ENCODE measurements at regions not wholly inside any gene's neighbourhood (a gene's known extent, or its start where the extent isn't known, plus 50 kb on each side); places are given as distances from the start of the nearest gene placed in this dataset.
"Not testable (repeated sequence)": the region's sequence is repeated elsewhere in the genome, so short reads cannot be mapped to it uniquely, and the experiment has no call there.

GRCh38 chr5:136455409-136455808, 90.1 kb upstream of the TRPC7 start:
- no peaks in the 10 kb centered on the region for H3K27me3 Mint-ChIP-seq (ENCODE audit: low read depth)
- DNase-seq: no peak
- CTCF ChIA-PET: no interaction called here
- no peak overlapping the region for H3K27ac Mint-ChIP-seq
- intact Hi-C loops (cut with micrococcal nuclease): no loop called here
- H3K4me1 Mint-ChIP-seq (ENCODE audit: low read depth): no peaks in the 10 kb centered on the region
- H3K36me3 Mint-ChIP-seq (ENCODE audit: low read depth): no peaks in the 10 kb centered on the region
- no peak overlapping the region for H3K4me3 Mint-ChIP-seq
- H3K9me3 Mint-ChIP-seq: peaks cover 3% of the 10 kb centered on the region

GRCh38 chr5:136453986-136454758, 88.8 kb upstream of the TRPC7 start:
- intact Hi-C loops (cut with micrococcal nuclease): no loop called here
- Mint-ChIP-seq H3K9me3 (peaks cover 3% of the 10 kb centered on the region), H3K27me3 (ENCODE audit: low read depth) (no peaks in the 10 kb centered on the region), H3K27ac (no peak overlapping the region), H3K4me1 (ENCODE audit: low read depth) (no peaks in the 10 kb centered on the region), H3K4me3 (no peak overlapping the region), H3K36me3 (ENCODE audit: low read depth) (no peaks in the 10 kb centered on the region)
- CTCF ChIA-PET: no interaction called here
- DNase-seq: no peak

- peaks cover 3% of the 10 kb centered on the region for H3K9me3 Mint-ChIP-seq
- intact Hi-C loops (cut with micrococcal nuclease): no loop called here
- CTCF ChIA-PET: no interaction called here
- no peak overlapping the region for H3K4me3 Mint-ChIP-seq
- H3K27ac Mint-ChIP-seq: no peak overlapping the region
- H3K27me3 Mint-ChIP-seq (ENCODE audit: low read depth): no peaks in the 10 kb centered on the region
- no peaks in the 10 kb centered on the region for H3K36me3 Mint-ChIP-seq (ENCODE audit: low read depth)
- no peak for DNase-seq
- no peaks in the 10 kb centered on the region for H3K4me1 Mint-ChIP-seq (ENCODE audit: low read depth)
Measured at GRCh38 chr5:136453199-136453598, 87.9 kb upstream of the TRPC7 start.

GRCh38 chr5:136447576-136447975, 82.2 kb upstream of the TRPC7 start:
- H3K27ac Mint-ChIP-seq; H3K27me3 Mint-ChIP-seq (ENCODE audit: low read depth); H3K9me3 Mint-ChIP-seq; DNase-seq; H3K36me3 Mint-ChIP-seq (ENCODE audit: low read depth); CTCF ChIA-PET; H3K4me3 Mint-ChIP-seq; intact Hi-C loops (cut with micrococcal nuclease); H3K4me1 Mint-ChIP-seq (ENCODE audit: low read depth): not testable (repeated sequence)

GRCh38 chr5:136446565-136446964, 81.2 kb upstream of the TRPC7 start:
- H3K36me3 Mint-ChIP-seq (ENCODE audit: low read depth): no peaks in the 10 kb centered on the region
- no peak overlapping the region for H3K4me3 Mint-ChIP-seq
- DNase-seq: no peak
- H3K27me3 Mint-ChIP-seq (ENCODE audit: low read depth): peaks cover 2% of the 10 kb centered on the region
- H3K27ac Mint-ChIP-seq: no peak overlapping the region
- intact Hi-C loops (cut with micrococcal nuclease): no loop called here
- H3K9me3 Mint-ChIP-seq: peaks cover 6% of the 10 kb centered on the region
- H3K4me1 Mint-ChIP-seq (ENCODE audit: low read depth): no peaks in the 10 kb centered on the region
- CTCF ChIA-PET: no interaction called here

GRCh38 chr5:136444099-136444498, 78.8 kb upstream of the TRPC7 start:
- H3K27me3 Mint-ChIP-seq (ENCODE audit: low read depth); H3K36me3 Mint-ChIP-seq (ENCODE audit: low read depth); intact Hi-C loops (cut with micrococcal nuclease); CTCF ChIA-PET; H3K9me3 Mint-ChIP-seq; H3K27ac Mint-ChIP-seq; DNase-seq; H3K4me1 Mint-ChIP-seq (ENCODE audit: low read depth); H3K4me3 Mint-ChIP-seq: not testable (repeated sequence)

GRCh38 chr5:136439367-136439766, 74.0 kb upstream of the TRPC7 start:
- Mint-ChIP-seq H3K4me3 (no peak overlapping the region), H3K27me3 (ENCODE audit: low read depth) (no peaks in the 10 kb centered on the region), H3K9me3 (peaks cover 4% of the 10 kb centered on the region), H3K27ac (no peak overlapping the region), H3K36me3 (ENCODE audit: low read depth) (no peaks in the 10 kb centered on the region), H3K4me1 (ENCODE audit: low read depth) (no peaks in the 10 kb centered on the region)
- DNase-seq: no peak
- intact Hi-C loops (cut with micrococcal nuclease): no loop called here
- CTCF ChIA-PET: no interaction called here

GRCh38 chr5:136435946-136436543, 70.7 kb upstream of the TRPC7 start:
- no peak for DNase-seq
- Mint-ChIP-seq H3K27me3 (ENCODE audit: low read depth) (no peaks in the 10 kb centered on the region), H3K9me3 (peaks cover 4% of the 10 kb centered on the region), H3K36me3 (ENCODE audit: low read depth) (no peaks in the 10 kb centered on the region), H3K27ac (no peak overlapping the region), H3K4me3 (no peak overlapping the region), H3K4me1 (ENCODE audit: low read depth) (no peaks in the 10 kb centered on the region)
- intact Hi-C loops (cut with micrococcal nuclease): no loop called here
- CTCF ChIA-PET: no interaction called here

- Mint-ChIP-seq H3K36me3 (ENCODE audit: low read depth) (no peaks in the 10 kb centered on the region), H3K4me3 (no peak overlapping the region), H3K27ac (no peak overlapping the region), H3K4me1 (ENCODE audit: low read depth) (no peaks in the 10 kb centered on the region), H3K9me3 (peaks cover 4% of the 10 kb centered on the region), H3K27me3 (ENCODE audit: low read depth) (no peaks in the 10 kb centered on the region)
- intact Hi-C loops (cut with micrococcal nuclease): no loop called here
- CTCF ChIA-PET: no interaction called here
- DNase-seq: no peak
Measured at GRCh38 chr5:136434795-136435194, 69.5 kb upstream of the TRPC7 start.

- DNase-seq: no peak
- Mint-ChIP-seq H3K36me3 (ENCODE audit: low read depth) (no peaks in the 10 kb centered on the region), H3K27me3 (ENCODE audit: low read depth) (no peaks in the 10 kb centered on the region), H3K4me3 (no peak overlapping the region), H3K27ac (no peak overlapping the region), H3K4me1 (ENCODE audit: low read depth) (no peaks in the 10 kb centered on the region), H3K9me3 (peaks cover 2% of the 10 kb centered on the region)
- intact Hi-C loops (cut with micrococcal nuclease): no loop called here
- CTCF ChIA-PET: no interaction called here
Measured at GRCh38 chr5:136432705-136433104, 67.4 kb upstream of the TRPC7 start.

- H3K4me1 Mint-ChIP-seq (ENCODE audit: low read depth): no peaks in the 10 kb centered on the region
- no peak overlapping the region for H3K4me3 Mint-ChIP-seq
- no peak overlapping the region for H3K27ac Mint-ChIP-seq
- DNase-seq: no peak
- intact Hi-C loops (cut with micrococcal nuclease): no loop called here
- peaks cover 2% of the 10 kb centered on the region for H3K9me3 Mint-ChIP-seq
- H3K36me3 Mint-ChIP-seq (ENCODE audit: low read depth): no peaks in the 10 kb centered on the region
- CTCF ChIA-PET: no interaction called here
- no peaks in the 10 kb centered on the region for H3K27me3 Mint-ChIP-seq (ENCODE audit: low read depth)
Measured at GRCh38 chr5:136430081-136430480, 64.7 kb upstream of the TRPC7 start.

- H3K4me1 Mint-ChIP-seq (ENCODE audit: low read depth): no peaks in the 10 kb centered on the region
- CTCF ChIA-PET: no interaction called here
- intact Hi-C loops (cut with micrococcal nuclease): no loop called here
- no peak for DNase-seq
- H3K27ac Mint-ChIP-seq: no peak overlapping the region
- H3K27me3 Mint-ChIP-seq (ENCODE audit: low read depth): no peaks in the 10 kb centered on the region
- no peaks in the 10 kb centered on the region for H3K36me3 Mint-ChIP-seq (ENCODE audit: low read depth)
- H3K4me3 Mint-ChIP-seq: no peak overlapping the region
- no peaks in the 10 kb centered on the region for H3K9me3 Mint-ChIP-seq
Measured at GRCh38 chr5:136427426-136427825, 62.1 kb upstream of the TRPC7 start.

- no peaks in the 10 kb centered on the region for H3K9me3 Mint-ChIP-seq
- CTCF ChIA-PET: no interaction called here
- intact Hi-C loops (cut with micrococcal nuclease): no loop called here
- H3K27me3 Mint-ChIP-seq (ENCODE audit: low read depth): no peaks in the 10 kb centered on the region
- no peak for DNase-seq
- H3K4me3 Mint-ChIP-seq: no peak overlapping the region
- H3K4me1 Mint-ChIP-seq (ENCODE audit: low read depth): no peaks in the 10 kb centered on the region
- no peak overlapping the region for H3K27ac Mint-ChIP-seq
- no peaks in the 10 kb centered on the region for H3K36me3 Mint-ChIP-seq (ENCODE audit: low read depth)
Measured at GRCh38 chr5:136425921-136426320, 60.6 kb upstream of the TRPC7 start.

Data from activated naive CD4-positive, alpha-beta T cell treated with anti-CD3 and anti-CD28 coated beads for 36 hours (primary cell).